IMR-90 (cell line): ENCODE measurements at regions not wholly inside any gene's neighbourhood (a gene's known extent, or its start where the extent isn't known, plus 50 kb on each side); places are given as distances from the start of the nearest gene placed in this dataset.

Source experiments
- ATAC-seq: fragments of 200-7000 bp; cut with Tn5 transposase; 2 replicates; pipeline ENCODE4 v1.9.1; 2020; ENCODE audit warnings: low read depth, mild to moderate bottlenecking, moderate library complexity
- BruUV-seq: library from RNA; stranded (reverse); fragments of 400-500 nt; replicated peaks from 2 replicates; lab custom pipeline; 2021; lab: Mats Ljungman, UMichigan
- CTCF ChIA-PET: fragments of 300-600 bp; formaldehyde crosslinking; extraction: SDS; loops from one replicate; lab custom pipeline; 2021; ENCODE audit warnings: antibody characterized with exemption; lab: Yijun Ruan, JAX
- POLR2A ChIA-PET: fragments of 300-600 bp; sonication (Branson Sonifier 250); formaldehyde crosslinking; loops from one replicate; lab custom pipeline; 2022; ENCODE audit warnings: antibody characterized with exemption; ENCODE audit not compliant: unreplicated experiment; lab: Charles Lee
- DNase-seq: peaks from one replicate; pipeline ENCODE4 v3.0.0; 2013
- H2AFZ ChIP-seq: replicated peaks from 2 replicates; pipeline ENCODE3; 2013; ENCODE audit warnings: low read length, mild to moderate bottlenecking; ENCODE audit not compliant: poor library complexity
- H2AK5ac ChIP-seq: 2 replicates; pipeline ENCODE4 v1.6.1; 2013; ENCODE audit warnings: low read depth, low read length, inconsistent platforms
- H2AK9ac ChIP-seq: replicated peaks from 2 replicates; pipeline ENCODE3; 2013; ENCODE audit warnings: mild to moderate bottlenecking, low read depth, low read length, moderate library complexity; ENCODE audit not compliant: poor library complexity
- H2BK120ac ChIP-seq: 2 replicates; pipeline ENCODE4 v1.6.1; 2013; ENCODE audit warnings: low read depth, low read length, inconsistent platforms
- H2BK15ac ChIP-seq: 3 replicates; pipeline ENCODE4 v1.6.1; 2013; ENCODE audit warnings: low read depth, low read length, inconsistent platforms
- H2BK20ac ChIP-seq: 2 replicates; pipeline ENCODE4 v1.6.1; 2013; ENCODE audit warnings: low read depth, mild to moderate bottlenecking, inconsistent platforms, low read length, moderate library complexity
- H2BK5ac ChIP-seq: 2 replicates; pipeline ENCODE4 v1.6.1; 2013; ENCODE audit warnings: mild to moderate bottlenecking, low read depth, low read length, inconsistent platforms; ENCODE audit not compliant: poor library complexity, severe bottlenecking
- H3K14ac ChIP-seq: replicated peaks from 2 replicates; pipeline ENCODE4 v1.6.1; 2013; ENCODE audit warnings: low read depth, low read length, inconsistent platforms
- H3K18ac ChIP-seq: 2 replicates; pipeline ENCODE4 v1.6.1; 2013; ENCODE audit warnings: low read depth, low read length, control low read depth
- H3K23ac ChIP-seq: 2 replicates; pipeline ENCODE4 v1.6.1; 2013; ENCODE audit warnings: low read depth, low read length, inconsistent platforms
- H3K27ac ChIP-seq: 2 replicates; pipeline ENCODE4 v1.5.1; 2013; ENCODE audit warnings: mild to moderate bottlenecking, control low read depth, low read length; ENCODE audit not compliant: insufficient read depth
- H3K27me3 ChIP-seq: 2 replicates; pipeline ENCODE4 v1.6.1; 2013; ENCODE audit warnings: low read length; ENCODE audit not compliant: control insufficient read depth, insufficient read depth
- H3K36me3 ChIP-seq: 2 replicates; pipeline ENCODE4 v1.6.1; 2013; ENCODE audit warnings: low read length, mixed read lengths; ENCODE audit not compliant: control insufficient read depth, insufficient read depth
- H3K4ac ChIP-seq: 2 replicates; pipeline ENCODE4 v1.6.1; 2013; ENCODE audit warnings: low read depth, low read length, inconsistent platforms
- H3K4me1 ChIP-seq: 2 replicates; pipeline ENCODE4 v1.6.1; 2013; ENCODE audit warnings: low read length, mixed read lengths; ENCODE audit not compliant: control insufficient read depth, insufficient read depth
- H3K4me2 ChIP-seq: 2 replicates; pipeline ENCODE4 v1.6.1; 2013; ENCODE audit warnings: low read depth, mild to moderate bottlenecking, control low read depth, low read length, moderate library complexity
- H3K4me3 ChIP-seq: 2 replicates; pipeline ENCODE4 v1.5.1; 2013; ENCODE audit warnings: low read depth, mild to moderate bottlenecking, control low read depth, low read length, moderate library complexity; ENCODE audit not compliant: insufficient read depth
- H3K56ac ChIP-seq: 2 replicates; pipeline ENCODE4 v1.6.1; 2013; ENCODE audit warnings: low read length, inconsistent platforms; ENCODE audit not compliant: insufficient read depth; ENCODE audit errors: extremely low read depth
- H3K79me1 ChIP-seq, 2 experiments: 2 replicates each; pipeline ENCODE4 v1.6.1; 2013; ENCODE audit warnings: low read length in 2 of 2, inconsistent platforms in 1 of 2, low read depth in 1 of 2
- H3K9ac ChIP-seq: 2 replicates; pipeline ENCODE4 v1.6.1; 2013; ENCODE audit warnings: low read depth, low read length, control low read depth
- H3K9me1 ChIP-seq: 2 replicates; pipeline ENCODE4 v1.6.1; 2013; ENCODE audit warnings: low read length, inconsistent platforms; ENCODE audit not compliant: insufficient read depth
- H3K9me3 ChIP-seq: 2 replicates; pipeline ENCODE4 v1.6.1; 2013; ENCODE audit warnings: low read length; ENCODE audit not compliant: control insufficient read depth, insufficient read depth
- H4K20me1 ChIP-seq: 2 replicates; pipeline ENCODE4 v1.6.1; 2013; ENCODE audit warnings: low read length, inconsistent platforms; ENCODE audit not compliant: insufficient read depth
- H4K5ac ChIP-seq: 2 replicates; pipeline ENCODE4 v1.6.1; 2013; ENCODE audit warnings: mild to moderate bottlenecking, low read depth, low read length, control low read depth
- H4K8ac ChIP-seq, 2 experiments: 2 replicates each; pipeline ENCODE4 v1.6.1; 2013; ENCODE audit warnings: low read depth in 2 of 2, low read length in 2 of 2, control low read depth in 1 of 2, inconsistent platforms in 1 of 2
- H4K91ac ChIP-seq: 2 replicates; pipeline ENCODE4 v1.6.1; 2013; ENCODE audit warnings: low read depth, low read length, inconsistent platforms; ENCODE audit not compliant: insufficient read depth
- BHLHE40 ChIP-seq: fragments of 150-350 bp; IDR thresholded peaks from 2 replicates; pipeline ENCODE4 v1.6.1; 2016; ENCODE audit warnings: mild to moderate bottlenecking, low read depth, low read length
- CEBPB ChIP-seq: IDR thresholded peaks from 2 replicates; pipeline ENCODE4 v1.6.1; 2012; ENCODE audit warnings: low read depth, low read length, improper control_type of control experiment
- CHD1 ChIP-seq: IDR thresholded peaks from 2 replicates; pipeline ENCODE4 v1.6.1; 2012; ENCODE audit warnings: low read depth, low read length, improper control_type of control experiment
- FOS ChIP-seq: fragments of 150-350 bp; IDR thresholded peaks from 2 replicates; pipeline ENCODE4 v1.6.1; 2016; ENCODE audit warnings: low read depth, low read length
- MAFK ChIP-seq: IDR thresholded peaks from 2 replicates; pipeline ENCODE4 v1.6.1; 2012; ENCODE audit warnings: low read depth, low read length, improper control_type of control experiment
- MAZ ChIP-seq: IDR thresholded peaks from 2 replicates; pipeline ENCODE4 v1.6.1; 2012; ENCODE audit warnings: low read depth, mild to moderate bottlenecking, low read length, improper control_type of control experiment, moderate library complexity, borderline replicate concordance
- MXI1 ChIP-seq: IDR thresholded peaks from 2 replicates; pipeline ENCODE4 v1.6.1; 2012; ENCODE audit warnings: low read depth, mild to moderate bottlenecking, low read length, moderate library complexity, borderline replicate concordance
- NFE2L2 ChIP-seq: fragments of 150-350 bp; IDR thresholded peaks from 2 replicates; pipeline ENCODE4 v1.6.1; 2016; ENCODE audit warnings: low read depth, mild to moderate bottlenecking, low read length
- POLR2A ChIP-seq: IDR thresholded peaks from 2 replicates; pipeline ENCODE4 v1.6.1; 2012; ENCODE audit warnings: mild to moderate bottlenecking, low read depth, low read length
- RAD21 ChIP-seq: IDR thresholded peaks from 2 replicates; pipeline ENCODE4 v1.6.1; 2012; ENCODE audit warnings: low read length, improper control_type of control experiment
- RCOR1 ChIP-seq: IDR thresholded peaks from 2 replicates; pipeline ENCODE4 v1.6.1; 2012; ENCODE audit warnings: mild to moderate bottlenecking, low read length, improper control_type of control experiment; ENCODE audit not compliant: insufficient replicate concordance
- RFX5 ChIP-seq: IDR thresholded peaks from 2 replicates; pipeline ENCODE4 v1.8.0; 2012; ENCODE audit warnings: low read depth, mild to moderate bottlenecking, low read length, moderate library complexity
- SMC3 ChIP-seq: fragments of 150-350 bp; IDR thresholded peaks from 2 replicates; pipeline ENCODE4 v1.6.1; 2016; ENCODE audit warnings: low read depth, mild to moderate bottlenecking, antibody characterized with exemption, low read length, moderate library complexity
- WGBS, 2 experiments: methylation state at CpG; one replicate each; pipeline versions ENCODE4 v1.1.5 to v1.1.7; 2013; ENCODE audit warnings: missing lambda C conversion rate in 2 of 2; ENCODE audit not compliant: insufficient read length in 1 of 2; ENCODE audit errors: extremely low coverage in 2 of 2; 5-methylcytosine and 5-hydroxymethylcytosine counted together
- dilution Hi-C: fragments of 300-500 bp; cut with HindIII; formaldehyde crosslinking; loops from one replicate; pipeline ENCODE4 v1.14.3; 2018; ENCODE audit warnings: low sequenced_read_pairs; ENCODE audit not compliant: unreplicated experiment
- in situ Hi-C: fragments of 300-500 bp; cut with MboI; formaldehyde crosslinking; loops from 3 replicates; pipeline ENCODE4 v1.14.3; 2019; ENCODE audit warnings: low sequenced_read_pairs, inconsistent platforms, mixed read lengths
- intact Hi-C: fragments of 100-400 bp; cut with micrococcal nuclease; formaldehyde crosslinking; loops from 2 replicates; pipeline ENCODE4 v1.10.0; 2022
- TF ChIP-seq, protein P1 (sequence below): conservative IDR thresholded peaks from 2 replicates; pipeline ENCODE4 v1.5.1; 2012; ENCODE audit warnings: mild to moderate bottlenecking, low read depth, low read length, improper control_type of control experiment
- TF ChIP-seq, protein P2 (sequence below): fragments of 150-350 bp; IDR thresholded peaks from 2 replicates; pipeline ENCODE4 v1.6.1; 2016; ENCODE audit warnings: low read depth, mild to moderate bottlenecking, low read length, moderate library complexity, borderline replicate concordance
- TF ChIP-seq, protein P3 (sequence below): fragments of 150-350 bp; IDR thresholded peaks from 2 replicates; pipeline ENCODE4 v1.6.1; 2017; ENCODE audit warnings: mild to moderate bottlenecking, antibody characterized with exemption, low read length, low read depth

DNA sequence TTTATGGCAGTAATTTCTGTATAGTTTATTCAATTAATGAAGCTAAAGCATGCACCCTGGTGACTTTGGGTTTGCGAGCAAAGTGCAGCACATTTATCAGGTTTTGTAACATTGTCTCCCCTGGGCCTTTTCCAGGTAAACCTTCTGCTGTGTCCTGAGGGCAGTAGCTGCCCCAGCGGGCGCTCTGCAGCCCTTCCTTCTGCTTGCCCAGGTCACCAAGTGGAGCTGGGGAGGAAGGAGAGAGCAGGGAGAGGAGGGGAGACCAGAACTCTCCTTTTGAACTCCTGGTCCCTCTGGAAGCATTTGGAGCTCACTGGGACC lies 145.6 kb downstream of the DLL1 start:
- dilution Hi-C loops, result no loop called here
- POLR2A ChIA-PET, result no interaction called here

More for the DNA sequence above, 145.6 kb downstream of the DLL1 start:
- H3K4me2 ChIP-seq, result no peak overlapping the region
- ATAC-seq (no peak), DNase-seq (no peak)
- no peaks in the 10 kb centered on the region for H3K36me3 ChIP-seq
- TF ChIP-seq, protein P1, sequence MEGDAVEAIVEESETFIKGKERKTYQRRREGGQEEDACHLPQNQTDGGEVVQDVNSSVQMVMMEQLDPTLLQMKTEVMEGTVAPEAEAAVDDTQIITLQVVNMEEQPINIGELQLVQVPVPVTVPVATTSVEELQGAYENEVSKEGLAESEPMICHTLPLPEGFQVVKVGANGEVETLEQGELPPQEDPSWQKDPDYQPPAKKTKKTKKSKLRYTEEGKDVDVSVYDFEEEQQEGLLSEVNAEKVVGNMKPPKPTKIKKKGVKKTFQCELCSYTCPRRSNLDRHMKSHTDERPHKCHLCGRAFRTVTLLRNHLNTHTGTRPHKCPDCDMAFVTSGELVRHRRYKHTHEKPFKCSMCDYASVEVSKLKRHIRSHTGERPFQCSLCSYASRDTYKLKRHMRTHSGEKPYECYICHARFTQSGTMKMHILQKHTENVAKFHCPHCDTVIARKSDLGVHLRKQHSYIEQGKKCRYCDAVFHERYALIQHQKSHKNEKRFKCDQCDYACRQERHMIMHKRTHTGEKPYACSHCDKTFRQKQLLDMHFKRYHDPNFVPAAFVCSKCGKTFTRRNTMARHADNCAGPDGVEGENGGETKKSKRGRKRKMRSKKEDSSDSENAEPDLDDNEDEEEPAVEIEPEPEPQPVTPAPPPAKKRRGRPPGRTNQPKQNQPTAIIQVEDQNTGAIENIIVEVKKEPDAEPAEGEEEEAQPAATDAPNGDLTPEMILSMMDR, result no peak
- TF ChIP-seq MAFK (no peak), MAZ (no peak), CEBPB (no peak), NFE2L2 (no peak), MXI1 (no peak), SMC3 (no peak), CHD1 (no peak), RCOR1 (no peak), POLR2A (no peak), FOS (no peak), RAD21 (no peak), RFX5 (no peak), BHLHE40 (no peak)
- TF ChIP-seq, protein P2, sequence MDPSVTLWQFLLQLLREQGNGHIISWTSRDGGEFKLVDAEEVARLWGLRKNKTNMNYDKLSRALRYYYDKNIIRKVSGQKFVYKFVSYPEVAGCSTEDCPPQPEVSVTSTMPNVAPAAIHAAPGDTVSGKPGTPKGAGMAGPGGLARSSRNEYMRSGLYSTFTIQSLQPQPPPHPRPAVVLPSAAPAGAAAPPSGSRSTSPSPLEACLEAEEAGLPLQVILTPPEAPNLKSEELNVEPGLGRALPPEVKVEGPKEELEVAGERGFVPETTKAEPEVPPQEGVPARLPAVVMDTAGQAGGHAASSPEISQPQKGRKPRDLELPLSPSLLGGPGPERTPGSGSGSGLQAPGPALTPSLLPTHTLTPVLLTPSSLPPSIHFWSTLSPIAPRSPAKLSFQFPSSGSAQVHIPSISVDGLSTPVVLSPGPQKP, result no peak
- TF ChIP-seq, protein P3, sequence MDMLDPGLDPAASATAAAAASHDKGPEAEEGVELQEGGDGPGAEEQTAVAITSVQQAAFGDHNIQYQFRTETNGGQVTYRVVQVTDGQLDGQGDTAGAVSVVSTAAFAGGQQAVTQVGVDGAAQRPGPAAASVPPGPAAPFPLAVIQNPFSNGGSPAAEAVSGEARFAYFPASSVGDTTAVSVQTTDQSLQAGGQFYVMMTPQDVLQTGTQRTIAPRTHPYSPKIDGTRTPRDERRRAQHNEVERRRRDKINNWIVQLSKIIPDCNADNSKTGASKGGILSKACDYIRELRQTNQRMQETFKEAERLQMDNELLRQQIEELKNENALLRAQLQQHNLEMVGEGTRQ, result no peak
- H3K4me3 ChIP-seq, result no peak overlapping the region
- H2BK5ac ChIP-seq, result no peak overlapping the region
- H3K27ac ChIP-seq, result no peak overlapping the region
- H2BK20ac ChIP-seq, result no peak overlapping the region
- no peak overlapping the region for H3K18ac ChIP-seq
- no TSS peak for BruUV-seq
- no peaks in the 10 kb centered on the region for H3K27me3 ChIP-seq
- no peak overlapping the region for H3K23ac ChIP-seq
- H3K4ac ChIP-seq, result no peak overlapping the region
- no peak overlapping the region for H2AFZ ChIP-seq
- no peaks in the 10 kb centered on the region for H3K9me1 ChIP-seq
- H2BK120ac ChIP-seq, result no peak overlapping the region
- H4K8ac ChIP-seq, result no peak overlapping the region
- H3K79me1 ChIP-seq, result no peaks in the 10 kb centered on the region
- no peak overlapping the region for H3K9ac ChIP-seq
- H3K56ac ChIP-seq, result no peak overlapping the region
- 100% methylated on average over 1 of the region's 3 CpGs; no CpG with 5 or more reads in 1 of the 2 experiments for WGBS, 2 experiments
- no peaks in the 10 kb centered on the region for H4K20me1 ChIP-seq
- H2AK5ac ChIP-seq, result no peak overlapping the region
- no peaks in the 10 kb centered on the region for H3K4me1 ChIP-seq
- no peak overlapping the region for H4K91ac ChIP-seq
- H4K5ac ChIP-seq, result no peak overlapping the region
- H3K9me3 ChIP-seq, result peaks cover 25% of the 10 kb centered on the region
- no peak overlapping the region for H2AK9ac ChIP-seq
- no peak overlapping the region for H3K14ac ChIP-seq
- intact Hi-C loops (no loop called here), in situ Hi-C loops (no loop called here)
- CTCF ChIA-PET, result no interaction called here
- no peak overlapping the region for H2BK15ac ChIP-seq
